Large intestine (tissue), 3 donors: ENCODE measurements at regions not wholly inside any gene's neighbourhood (a gene's known extent, or its start where the extent isn't known, plus 50 kb on each side); places are given as distances from the start of the nearest gene placed in this dataset.

Experiments used
- DNase-seq, 2 donors: peaks; one replicate each; pipeline versions ENCODE4 v3.0.0 to v3.0.0-alpha.2; 2013
- H3K27ac ChIP-seq: one replicate; pipeline ENCODE4 v1.5.1; 2013; ENCODE audit warnings: low read length
- H3K27me3 ChIP-seq: 2 replicates; pipeline ENCODE4 v1.6.1; 2013; ENCODE audit warnings: low read length; ENCODE audit not compliant: control insufficient read depth, insufficient read depth
- H3K36me3 ChIP-seq: 2 replicates; pipeline ENCODE4 v1.6.1; 2013; ENCODE audit warnings: low read length; ENCODE audit not compliant: control insufficient read depth, insufficient read depth
- H3K4me1 ChIP-seq: one replicate; pipeline ENCODE4 v1.6.1; 2013; ENCODE audit warnings: low read length; ENCODE audit not compliant: control insufficient read depth, insufficient read depth
- H3K4me3 ChIP-seq: one replicate; pipeline ENCODE4 v1.5.1; 2013; ENCODE audit warnings: low read length
- H3K9me3 ChIP-seq: one replicate; pipeline ENCODE4 v1.6.1; 2013; ENCODE audit warnings: mild to moderate bottlenecking, low read depth, low read length, moderate library complexity; ENCODE audit not compliant: control insufficient read depth
- WGBS: methylation state at CpG from one replicate; pipeline ENCODE4 v1.1.5; 2013; ENCODE audit warnings: low lambda C conversion rate; ENCODE audit not compliant: insufficient coverage; 5-methylcytosine and 5-hydroxymethylcytosine counted together

DNA sequence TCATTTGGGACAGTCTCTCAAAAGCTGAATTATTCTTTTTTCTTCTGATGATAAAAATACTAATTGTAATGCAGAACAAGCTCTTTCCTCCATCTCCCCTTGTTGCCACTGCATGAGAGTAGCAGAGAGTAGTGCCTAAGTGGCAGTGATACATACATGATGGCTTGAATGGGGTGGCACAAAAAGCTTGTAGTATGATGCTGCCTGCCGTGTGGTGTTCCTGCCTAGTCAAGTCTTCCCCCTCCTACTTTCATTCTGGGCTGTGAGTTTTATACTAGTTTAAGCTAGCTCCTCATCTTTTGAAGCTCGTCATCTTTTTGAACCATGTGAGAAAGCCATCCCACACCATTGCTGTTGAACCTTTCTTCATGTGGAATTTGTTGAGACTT, 230.5 kb downstream of the NFKBIZ start:
- no peaks in the 10 kb centered on the region for H3K36me3 ChIP-seq
- DNase-seq = no peak
- no CpG with 5 or more reads among the region's 2 CpGs for WGBS
- H3K4me1 ChIP-seq = peaks cover 42% of the 10 kb centered on the region
- H3K9me3 ChIP-seq = no peaks in the 10 kb centered on the region
- peak overlapping the region; percentile 89 for H3K27ac ChIP-seq
- H3K27me3 ChIP-seq = no peaks in the 10 kb centered on the region
- no peak overlapping the region for H3K4me3 ChIP-seq

DNA sequence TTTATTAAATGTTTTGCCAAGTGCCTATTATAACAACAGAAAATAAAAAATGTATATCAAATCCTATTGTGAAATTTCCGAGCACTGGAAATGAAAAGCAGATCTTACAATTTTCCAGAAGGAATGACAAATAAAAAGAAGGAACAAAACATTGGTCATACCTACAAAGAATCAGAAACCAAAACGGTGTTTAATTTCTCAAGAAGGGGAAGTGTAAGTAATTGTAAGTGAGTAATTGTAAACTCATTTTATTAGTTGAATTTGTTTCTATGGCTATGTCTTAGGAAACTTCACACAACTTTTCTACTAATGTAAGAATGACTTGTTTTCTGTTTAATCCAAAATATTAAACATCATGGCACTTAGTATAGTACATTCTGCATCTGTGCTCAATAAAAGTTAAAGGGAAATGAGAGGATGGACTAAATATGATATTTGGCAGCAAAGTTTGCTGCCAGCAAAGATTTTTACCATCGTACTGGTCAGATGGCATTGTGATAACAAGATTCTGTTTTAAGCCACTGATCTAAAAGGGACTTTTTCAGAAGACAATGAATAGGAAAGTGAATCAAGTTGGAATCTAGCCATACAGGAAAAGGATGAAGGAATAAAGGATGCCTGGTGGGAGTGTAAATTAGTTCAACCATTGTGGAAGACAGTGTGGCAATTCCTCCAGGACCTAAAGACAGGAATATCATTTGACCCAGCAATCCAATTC, 232.4 kb downstream of the NFKBIZ start:
- Histone ChIP-seq H3K9me3 (no peaks in the 10 kb centered on the region), H3K27me3 (no peaks in the 10 kb centered on the region), H3K36me3 (no peaks in the 10 kb centered on the region), H3K27ac (no peak overlapping the region), H3K4me3 (no peak overlapping the region), H3K4me1 (peaks cover 53% of the 10 kb centered on the region)
- 83% methylated on average over 2 of the region's 3 CpGs for WGBS
- no peak for DNase-seq

DNA sequence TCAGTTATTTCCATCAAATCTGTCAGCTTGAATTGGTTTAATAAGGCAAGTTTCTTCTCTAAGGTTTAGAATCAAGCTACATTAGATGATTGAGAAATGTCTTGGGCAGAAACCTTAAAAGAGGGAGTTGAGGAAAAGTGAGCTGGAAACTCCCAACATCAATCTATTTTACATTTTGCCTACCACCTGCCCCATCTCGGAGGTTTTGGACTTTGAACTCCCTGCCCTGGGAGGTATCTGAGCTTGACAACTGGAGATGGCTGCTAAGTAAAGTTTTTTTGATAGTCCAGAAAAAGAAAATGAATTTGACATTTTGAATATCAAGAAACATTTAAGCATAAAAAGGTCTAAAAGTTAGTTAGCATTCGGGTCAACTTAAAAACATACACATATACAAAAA, 234.2 kb downstream of the NFKBIZ start:
- H3K36me3 ChIP-seq = no peaks in the 10 kb centered on the region
- peak overlapping the region; percentile 82 for H3K27ac ChIP-seq
- H3K4me3 ChIP-seq = no peak overlapping the region
- H3K4me1 ChIP-seq = peaks cover 45% of the 10 kb centered on the region
- no peaks in the 10 kb centered on the region for H3K9me3 ChIP-seq
- DNase-seq = peak in 1 of 2 donors; percentile 60
- 42% methylated on average over 2 of the region's 2 CpGs for WGBS
- no peaks in the 10 kb centered on the region for H3K27me3 ChIP-seq

DNA sequence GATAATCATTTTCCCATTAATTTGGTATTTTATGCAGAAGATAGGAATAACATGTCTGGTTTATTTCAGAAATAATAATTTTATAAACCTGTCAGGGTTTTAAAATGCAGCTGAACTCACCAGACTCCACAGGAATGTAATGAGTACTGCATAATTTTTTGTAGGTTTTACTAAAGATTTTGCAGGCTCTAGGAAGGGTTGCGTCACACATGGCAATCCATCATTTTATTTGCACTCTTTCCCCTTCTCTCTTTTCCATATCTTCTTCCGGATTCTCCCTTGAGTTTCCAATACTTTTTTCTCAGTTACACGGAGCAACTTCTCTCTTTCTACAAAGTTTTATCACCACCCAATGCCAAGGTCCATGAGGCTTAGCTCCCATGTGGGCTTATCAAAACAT, 234.7 kb downstream of the NFKBIZ start:
- 16% methylated on average over 3 of the region's 3 CpGs for WGBS
- Histone ChIP-seq H3K27ac (peak overlapping the region; percentile 82), H3K36me3 (no peaks in the 10 kb centered on the region), H3K9me3 (no peaks in the 10 kb centered on the region), H3K4me1 (peaks cover 47% of the 10 kb centered on the region), H3K27me3 (no peaks in the 10 kb centered on the region), H3K4me3 (no peak overlapping the region)
- peak; percentile 37 to 79 for DNase-seq

DNA sequence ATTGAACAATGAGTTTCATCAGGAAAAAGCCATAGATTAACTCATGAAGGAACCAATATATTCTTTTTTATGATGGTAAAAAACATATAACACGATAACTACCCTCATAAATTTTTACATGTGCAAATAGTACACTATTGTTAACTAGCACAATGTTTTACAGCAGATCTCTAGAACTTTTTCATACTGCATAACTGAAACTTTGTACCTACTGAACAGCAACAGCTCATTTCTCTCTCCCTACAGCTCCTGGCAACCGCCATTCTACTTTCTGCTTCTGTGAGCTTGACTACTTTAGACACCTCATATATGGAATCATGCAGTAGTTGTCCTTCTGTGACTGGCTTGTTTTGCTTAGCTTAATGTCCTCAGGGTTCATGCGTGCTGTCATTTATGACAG, 235.4 kb downstream of the NFKBIZ start:
- no peaks in the 10 kb centered on the region for H3K9me3 ChIP-seq
- no peaks in the 10 kb centered on the region for H3K27me3 ChIP-seq
- peak; percentile 48 to 75 for DNase-seq
- H3K4me3 ChIP-seq = no peak overlapping the region
- H3K27ac ChIP-seq = peak overlapping the region; percentile 82
- no peaks in the 10 kb centered on the region for H3K36me3 ChIP-seq
- peaks cover 47% of the 10 kb centered on the region for H3K4me1 ChIP-seq
- no CpG with 5 or more reads among the region's 3 CpGs for WGBS

DNA sequence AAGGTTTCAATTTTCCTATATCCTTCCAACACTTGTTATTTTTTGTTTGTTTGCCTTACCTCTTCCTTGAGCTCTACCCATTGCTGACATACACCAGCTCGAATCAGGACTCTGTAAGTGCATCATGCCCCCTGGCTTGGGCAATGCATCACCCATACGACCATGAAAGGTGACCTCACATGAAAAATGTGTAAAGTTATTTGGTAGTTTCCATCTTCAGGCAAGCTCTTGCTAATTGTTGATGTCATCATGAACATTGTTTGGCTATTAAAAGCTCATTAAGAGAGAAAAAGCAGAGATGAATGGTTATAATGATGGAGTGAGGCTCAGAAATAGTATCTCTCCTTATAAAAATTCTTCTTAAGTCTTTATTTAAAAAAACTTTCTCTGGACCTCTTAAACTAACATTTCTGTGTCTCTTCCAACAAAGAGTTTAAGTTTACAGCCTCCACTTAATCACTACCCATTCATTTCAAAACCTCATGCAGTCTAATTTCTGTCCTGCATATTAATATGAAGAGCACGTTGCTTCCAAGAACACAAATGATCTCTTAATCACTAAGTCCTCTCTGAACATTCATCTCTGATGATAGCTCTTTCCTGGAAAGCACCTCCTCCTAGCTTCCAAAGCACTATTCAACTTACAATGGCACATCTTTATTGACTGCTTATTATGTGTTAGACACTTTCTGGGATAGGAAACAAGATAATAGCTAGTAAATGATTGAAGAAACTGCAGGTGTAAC, 236.3 kb downstream of the NFKBIZ start:
- H3K9me3 ChIP-seq = no peaks in the 10 kb centered on the region
- peak; percentile 73 to 88 for DNase-seq
- H3K27me3 ChIP-seq = no peaks in the 10 kb centered on the region
- H3K27ac ChIP-seq = peak overlapping the region; percentile 82
- no peaks in the 10 kb centered on the region for H3K36me3 ChIP-seq
- H3K4me1 ChIP-seq = peaks cover 49% of the 10 kb centered on the region
- no peak overlapping the region for H3K4me3 ChIP-seq
- 14% methylated on average over 1 of the region's 3 CpGs for WGBS

DNA sequence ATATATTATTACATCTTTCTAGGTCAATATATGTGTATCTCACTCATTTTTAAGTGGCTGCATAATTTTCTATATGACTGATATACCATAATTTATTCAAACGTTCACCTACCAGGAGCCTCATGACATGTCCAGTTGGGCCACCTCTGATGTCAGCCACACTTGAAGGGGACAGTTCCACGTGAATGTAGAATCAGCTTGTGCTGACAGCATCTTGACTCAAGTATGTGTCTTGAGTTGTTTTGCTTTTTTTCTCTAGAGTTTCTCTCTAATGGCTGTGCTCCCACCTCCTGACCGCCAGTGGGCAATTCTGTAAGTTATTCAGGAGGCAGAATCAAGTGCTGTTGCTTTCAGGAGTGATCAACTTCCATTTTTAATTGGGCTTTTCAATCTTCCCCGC, 237.9 kb downstream of the NFKBIZ start:
- H3K27me3 ChIP-seq = no peaks in the 10 kb centered on the region
- no peaks in the 10 kb centered on the region for H3K36me3 ChIP-seq
- H3K9me3 ChIP-seq = no peaks in the 10 kb centered on the region
- H3K4me3 ChIP-seq = no peak overlapping the region
- WGBS = no CpG with 5 or more reads among the region's 4 CpGs
- no peak for DNase-seq
- no peak overlapping the region for H3K27ac ChIP-seq
- peaks cover 54% of the 10 kb centered on the region for H3K4me1 ChIP-seq

DNA sequence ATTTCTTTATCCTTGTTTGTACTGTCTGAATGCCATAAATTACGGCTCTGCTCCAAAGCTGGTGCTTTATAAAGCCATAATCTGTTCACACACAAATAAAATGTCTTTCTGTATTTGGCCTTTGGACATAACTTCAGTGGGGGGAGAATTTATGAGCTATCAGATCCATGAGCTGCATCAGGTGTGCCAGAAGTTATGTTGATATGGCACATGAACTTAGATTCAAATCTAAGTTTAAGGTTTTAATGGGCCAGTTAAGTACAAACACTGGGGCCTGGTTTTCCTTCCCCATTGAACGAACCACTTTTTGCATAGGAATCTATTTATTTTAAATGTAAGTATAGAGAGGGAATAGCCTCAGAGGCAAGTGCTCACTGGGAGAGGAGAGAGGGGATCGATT, 239.9 kb downstream of the NFKBIZ start:
- Histone ChIP-seq H3K27me3 (no peaks in the 10 kb centered on the region), H3K9me3 (no peaks in the 10 kb centered on the region), H3K4me3 (no peak overlapping the region), H3K4me1 (peaks cover 48% of the 10 kb centered on the region), H3K27ac (peak overlapping the region; percentile 89), H3K36me3 (no peaks in the 10 kb centered on the region)
- WGBS = 0% methylated on average over 1 of the region's 3 CpGs
- DNase-seq = peak in 1 of 2 donors; percentile 59

DNA sequence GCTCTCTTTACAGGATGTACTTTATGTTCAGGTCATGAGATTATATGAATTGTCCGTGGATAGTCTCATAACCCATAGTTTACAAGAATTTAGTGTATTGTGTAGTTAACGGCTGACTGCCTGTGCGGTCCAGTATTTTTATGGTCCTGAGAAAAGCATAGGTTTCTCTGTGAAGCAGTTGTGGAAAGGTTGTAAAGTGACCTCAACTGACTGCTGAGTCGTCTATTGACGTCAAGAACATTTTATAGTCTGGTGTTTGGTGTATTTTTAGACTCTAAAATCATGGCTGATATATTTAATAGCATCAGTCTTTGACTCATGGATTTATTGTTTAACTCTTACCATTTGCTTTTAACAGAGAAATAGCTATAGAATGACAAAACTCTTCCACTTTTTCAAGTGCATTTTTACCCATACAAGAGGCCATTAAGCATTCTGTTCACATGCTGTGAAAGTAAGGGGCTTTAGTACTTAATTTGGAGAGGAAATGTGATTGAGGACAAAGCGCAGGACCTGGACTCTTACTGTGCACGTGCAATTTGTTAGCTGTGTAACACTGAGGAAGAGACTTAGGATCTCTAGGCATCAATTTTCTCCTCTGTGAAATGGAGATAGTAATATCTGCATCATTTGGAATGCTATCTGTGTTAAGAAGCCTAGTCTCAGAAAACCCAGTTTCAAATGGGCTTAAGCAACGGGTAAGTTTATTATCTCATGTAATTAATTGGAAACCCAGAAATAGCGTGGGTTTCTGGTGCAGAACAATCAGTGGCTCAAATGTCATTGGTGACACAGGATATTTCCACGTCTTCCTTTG, 240.8 kb downstream of the NFKBIZ start:
- Histone ChIP-seq H3K9me3 (no peaks in the 10 kb centered on the region), H3K4me1 (peaks cover 44% of the 10 kb centered on the region), H3K4me3 (no peak overlapping the region), H3K36me3 (no peaks in the 10 kb centered on the region), H3K27me3 (no peaks in the 10 kb centered on the region), H3K27ac (peak overlapping the region; percentile 89)
- WGBS = no CpG with 5 or more reads among the region's 10 CpGs
- peak; percentile 77 to 90 for DNase-seq

DNA sequence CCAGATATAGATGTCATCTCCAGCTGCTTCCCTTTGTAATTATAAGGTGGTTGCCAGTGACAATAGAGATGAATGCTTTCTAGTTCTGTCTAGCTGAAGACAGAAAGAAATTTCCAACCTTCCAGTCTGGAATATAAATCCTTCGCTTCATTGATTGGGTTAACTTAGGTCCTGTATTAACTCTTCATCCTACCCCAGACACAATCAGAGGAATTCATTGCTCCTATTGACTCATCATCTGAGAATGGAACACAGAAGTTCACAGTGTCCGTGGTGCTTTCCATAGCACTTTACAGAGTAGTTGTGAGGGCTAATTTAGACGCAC, 241.4 kb downstream of the NFKBIZ start:
- no peak overlapping the region for H3K4me3 ChIP-seq
- H3K4me1 ChIP-seq = peaks cover 45% of the 10 kb centered on the region
- peak overlapping the region; percentile 89 for H3K27ac ChIP-seq
- H3K36me3 ChIP-seq = no peaks in the 10 kb centered on the region
- no peaks in the 10 kb centered on the region for H3K27me3 ChIP-seq
- WGBS = no CpG with 5 or more reads among the region's 3 CpGs
- no peaks in the 10 kb centered on the region for H3K9me3 ChIP-seq
- DNase-seq = no peak
